ENCODE measurements at regions not wholly inside any gene's neighbourhood (a gene's known extent, or its start where the extent isn't known, plus 50 kb on each side); places are given as distances from the start of the nearest gene placed in this dataset.

GRCh38 chr6:33868141-33868540, 64.3 kb upstream of the MLN start:
- TF ChIP-seq CTCF (IDR thresholded peaks at IDR 0.05): no peak
- no peak for TF ChIP-seq POLR2AphosphoS5 (IDR thresholded peaks at IDR 0.05)

All from upper lobe of left lung (tissue), 4 donors.